GM12878 (cell line): ENCODE measurements at regions not wholly inside any gene's neighbourhood (a gene's known extent, or its start where the extent isn't known, plus 50 kb on each side); places are given as distances from the start of the nearest gene placed in this dataset.

Experiments
- ATAC-seq: fragments of 200-7000 bp; cut with Tn5 transposase; 3 replicates; pipeline ENCODE4 v1.9.1; 2020; ENCODE audit warnings: mild to moderate bottlenecking, moderate library complexity
- BruUV-seq: library from RNA; stranded (reverse); fragments of 400-500 nt; replicated peaks from 2 replicates; lab custom pipeline; 2021; lab: Mats Ljungman, UMichigan
- CTCF ChIA-PET: fragments of 300-600 bp; sonication (Branson Sonifier 250); formaldehyde crosslinking; extraction: SDS; loops from one replicate; lab custom pipeline; 2021; ENCODE audit warnings: inconsistent platforms; lab: Yijun Ruan, JAX
- POLR2A ChIA-PET: fragments of 350-600 bp; formaldehyde crosslinking; extraction: SDS; loops from one replicate; lab custom pipeline; 2021; ENCODE audit warnings: inconsistent platforms; lab: Charles Lee
- RAD21 ChIA-PET: fragments of 300-600 bp; sonication (Branson Sonifier 250); formaldehyde crosslinking; loops from one replicate; lab custom pipeline; 2023; ENCODE audit warnings: antibody characterized with exemption; ENCODE audit not compliant: unreplicated experiment; lab: Charles Lee
- SMC1A ChIA-PET: fragments of 300-600 bp; sonication (Branson Sonifier 250); formaldehyde crosslinking; loops from one replicate; lab custom pipeline; 2023; ENCODE audit not compliant: unreplicated experiment, uncharacterized antibody; lab: Charles Lee
- DNase-seq: peaks from one replicate; pipeline ENCODE4 v3.0.0-alpha.2; 2011; ENCODE audit warnings: low read depth, low spot score
- FAIRE-seq: peaks from 3 replicates; lab custom pipeline; 2011; peaks lifted over from hg19 to GRCh38; lab: Jason Lieb, UNC
- H2AFZ ChIP-seq: 2 replicates; pipeline ENCODE4 v1.6.0; 2011; ENCODE audit warnings: low read depth, low read length, control low read depth; ENCODE audit not compliant: control insufficient read depth
- H3K27ac ChIP-seq: 2 replicates; pipeline ENCODE4 v1.5.1; 2011; ENCODE audit warnings: control low read depth; ENCODE audit not compliant: control insufficient read depth, insufficient read depth
- H3K27me3 ChIP-seq, 2 experiments: replicated peaks in 1 of 2; 2 replicates each; pipeline versions ENCODE4 v1.6.0 to v1.6.1; 2011; ENCODE audit warnings: low read length in 1 of 2; ENCODE audit not compliant: control insufficient read depth in 2 of 2, insufficient read depth in 2 of 2
- H3K36me3 ChIP-seq, 2 experiments: 2 replicates each; pipeline ENCODE4 v1.5.1; 2011; ENCODE audit warnings: low read length in 1 of 2; ENCODE audit not compliant: control insufficient read depth in 2 of 2, insufficient read depth in 2 of 2
- H3K4me1 ChIP-seq: 2 replicates; pipeline ENCODE4 v1.6.1; 2011; ENCODE audit warnings: mild to moderate bottlenecking, low read length, moderate library complexity, mixed read lengths; ENCODE audit not compliant: control insufficient read depth, insufficient read depth
- H3K4me2 ChIP-seq: 2 replicates; pipeline ENCODE4 v1.6.0; 2011; ENCODE audit warnings: control low read depth; ENCODE audit not compliant: control insufficient read depth, insufficient read depth
- H3K4me3 ChIP-seq: fragments of 200-600 bp; sonication (generic); 2 replicates; pipeline ENCODE4 v1.5.1; 2016
- H3K79me2 ChIP-seq: 2 replicates; pipeline ENCODE4 v1.6.0; 2011; ENCODE audit warnings: low read length; ENCODE audit not compliant: control insufficient read depth, insufficient read depth
- H3K9ac ChIP-seq: 2 replicates; pipeline ENCODE4 v1.8.0; 2011; ENCODE audit warnings: low read length, control low read depth, mixed read lengths; ENCODE audit not compliant: control insufficient read depth, insufficient read depth
- H3K9me3 ChIP-seq: replicated peaks from 3 replicates; pipeline ENCODE4 v1.5.1; 2011; ENCODE audit warnings: mild to moderate bottlenecking, low read length; ENCODE audit not compliant: control insufficient read depth, insufficient read depth
- H4K20me1 ChIP-seq: 2 replicates; pipeline ENCODE4 v1.6.0; 2011; ENCODE audit not compliant: control insufficient read depth, insufficient read depth
- MEF2B ChIP-seq: fragments of 450-650 bp; IDR thresholded peaks from 2 replicates; pipeline ENCODE4 v1.6.1; 2018; ENCODE audit warnings: mild to moderate bottlenecking, moderate library complexity; ENCODE audit not compliant: partially characterized antibody, poor library complexity, severe bottlenecking
- NBN ChIP-seq: fragments of 450-650 bp; IDR thresholded peaks from 2 replicates; pipeline ENCODE4 v1.6.1; 2016
- SIN3A ChIP-seq: IDR thresholded peaks from 2 replicates; pipeline ENCODE4 v1.6.1; 2012; ENCODE audit warnings: low read depth, low read length, improper control_type of control experiment
- SMC3 ChIP-seq: IDR thresholded peaks from 2 replicates; pipeline ENCODE4 v1.6.1; 2011; ENCODE audit warnings: low read length, improper control_type of control experiment, borderline replicate concordance
- WGBS: methylation state at CpG from one replicate; pipeline ENCODE4 v1.1.6; 2016; ENCODE audit warnings: low lambda C conversion rate; ENCODE audit not compliant: insufficient replicate concordance, insufficient coverage; ENCODE audit errors: missing lambda C conversion rate; 5-methylcytosine and 5-hydroxymethylcytosine counted together
- in situ Hi-C: fragments of 300-500 bp; cut with MboI; formaldehyde crosslinking; loops from 9 replicates; pipeline ENCODE4 v1.14.3; 2018; ENCODE audit warnings: mixed read lengths
- intact Hi-C: fragments of 100-400 bp; cut with micrococcal nuclease; formaldehyde crosslinking; loops from one replicate; pipeline ENCODE4 v1.14.2; 2022; ENCODE audit not compliant: unreplicated experiment
- TF ChIP-seq, protein P1 (sequence below): IDR thresholded peaks from 2 replicates; pipeline ENCODE4 v1.6.1; 2011; ENCODE audit warnings: mild to moderate bottlenecking, low read depth, low read length, moderate library complexity; ENCODE audit not compliant: insufficient replicate concordance
- TF ChIP-seq, protein P2 (sequence below): fragments of 450-650 bp; formaldehyde crosslinking; IDR thresholded peaks from 2 replicates; pipeline ENCODE4 v1.4.0; 2022; ENCODE audit warnings: mild to moderate bottlenecking, moderate library complexity
- TF ChIP-seq, protein P3 (sequence below): fragments of 450-650 bp; IDR thresholded peaks from 2 replicates; pipeline ENCODE4 v1.6.1; 2016; ENCODE audit warnings: mild to moderate bottlenecking
- TF ChIP-seq, protein P4 (sequence below): IDR thresholded peaks from 2 replicates; pipeline ENCODE4 v1.6.1; 2011; ENCODE audit warnings: low read depth, low read length, improper control_type of control experiment, borderline replicate concordance

DNA sequence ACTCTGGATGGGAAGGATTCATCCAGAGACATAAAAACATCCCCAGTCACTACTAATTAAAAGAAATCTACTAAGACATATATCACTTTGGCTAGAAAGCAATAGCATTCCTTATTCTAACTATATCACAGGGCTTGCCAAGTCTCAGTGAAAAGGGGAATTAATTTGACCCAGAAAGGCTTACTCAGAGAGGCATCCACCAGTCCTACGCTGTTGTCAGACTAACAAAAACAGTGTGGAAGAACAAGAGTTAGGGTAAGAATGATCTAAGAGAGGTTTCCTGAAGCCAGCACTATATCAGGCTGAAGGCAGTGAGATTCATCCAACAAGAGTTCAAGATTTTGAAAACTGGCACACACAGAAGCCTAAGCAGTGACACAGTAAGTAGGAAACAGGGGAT is 126.1 kb downstream of the GDAP2 start (continued):
- TF ChIP-seq, protein P1, sequence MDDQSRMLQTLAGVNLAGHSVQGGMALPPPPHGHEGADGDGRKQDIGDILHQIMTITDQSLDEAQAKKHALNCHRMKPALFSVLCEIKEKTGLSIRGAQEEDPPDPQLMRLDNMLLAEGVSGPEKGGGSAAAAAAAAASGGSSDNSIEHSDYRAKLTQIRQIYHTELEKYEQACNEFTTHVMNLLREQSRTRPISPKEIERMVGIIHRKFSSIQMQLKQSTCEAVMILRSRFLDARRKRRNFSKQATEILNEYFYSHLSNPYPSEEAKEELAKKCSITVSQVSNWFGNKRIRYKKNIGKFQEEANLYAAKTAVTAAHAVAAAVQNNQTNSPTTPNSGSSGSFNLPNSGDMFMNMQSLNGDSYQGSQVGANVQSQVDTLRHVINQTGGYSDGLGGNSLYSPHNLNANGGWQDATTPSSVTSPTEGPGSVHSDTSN: no peak
- no peak for TF ChIP-seq SMC3
- no peak for TF ChIP-seq SIN3A
- TF ChIP-seq, protein P2, sequence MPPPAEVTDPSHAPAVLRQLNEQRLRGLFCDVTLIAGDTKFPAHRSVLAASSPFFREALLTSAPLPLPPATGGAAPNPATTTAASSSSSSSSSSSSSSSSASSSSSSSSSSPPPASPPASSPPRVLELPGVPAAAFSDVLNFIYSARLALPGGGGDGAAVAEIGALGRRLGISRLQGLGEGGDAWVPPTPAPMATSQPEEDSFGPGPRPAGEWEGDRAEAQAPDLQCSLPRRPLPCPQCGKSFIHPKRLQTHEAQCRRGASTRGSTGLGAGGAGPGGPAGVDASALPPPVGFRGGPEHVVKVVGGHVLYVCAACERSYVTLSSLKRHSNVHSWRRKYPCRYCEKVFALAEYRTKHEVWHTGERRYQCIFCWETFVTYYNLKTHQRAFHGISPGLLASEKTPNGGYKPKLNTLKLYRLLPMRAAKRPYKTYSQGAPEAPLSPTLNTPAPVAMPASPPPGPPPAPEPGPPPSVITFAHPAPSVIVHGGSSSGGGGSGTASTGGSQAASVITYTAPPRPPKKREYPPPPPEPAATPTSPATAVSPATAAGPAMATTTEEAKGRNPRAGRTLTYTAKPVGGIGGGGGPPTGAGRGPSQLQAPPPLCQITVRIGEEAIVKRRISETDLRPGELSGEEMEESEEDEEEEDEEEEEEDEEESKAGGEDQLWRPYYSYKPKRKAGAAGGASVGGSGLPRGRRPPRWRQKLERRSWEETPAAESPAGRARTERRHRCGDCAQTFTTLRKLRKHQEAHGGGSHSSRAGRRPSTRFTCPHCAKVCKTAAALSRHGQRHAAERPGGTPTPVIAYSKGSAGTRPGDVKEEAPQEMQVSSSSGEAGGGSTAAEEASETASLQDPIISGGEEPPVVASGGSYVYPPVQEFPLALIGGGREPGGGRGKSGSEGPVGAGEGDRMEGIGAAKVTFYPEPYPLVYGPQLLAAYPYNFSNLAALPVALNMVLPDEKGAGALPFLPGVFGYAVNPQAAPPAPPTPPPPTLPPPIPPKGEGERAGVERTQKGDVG (CRISPR knock-in tag): no peak

DNA sequence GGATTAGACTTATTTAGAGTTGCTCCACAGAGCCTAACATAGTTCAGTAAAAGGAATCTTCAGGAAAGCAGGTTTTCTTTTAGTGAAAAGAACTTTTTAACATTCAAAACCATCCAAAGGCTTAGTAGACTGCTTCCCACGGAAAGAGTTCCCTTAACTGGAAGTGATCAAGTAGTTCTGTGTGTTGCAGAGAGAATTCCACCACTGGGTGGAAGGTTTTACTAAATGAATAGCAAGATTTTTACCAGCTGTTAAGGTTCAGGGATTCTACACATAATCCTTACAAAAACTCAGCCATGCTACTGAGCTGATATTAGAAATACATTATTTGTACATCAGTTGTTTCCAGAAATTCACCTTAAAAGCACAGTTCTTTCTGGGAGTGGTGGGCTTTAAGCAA is 119.7 kb downstream of the GDAP2 start:
- TF ChIP-seq, protein P3, sequence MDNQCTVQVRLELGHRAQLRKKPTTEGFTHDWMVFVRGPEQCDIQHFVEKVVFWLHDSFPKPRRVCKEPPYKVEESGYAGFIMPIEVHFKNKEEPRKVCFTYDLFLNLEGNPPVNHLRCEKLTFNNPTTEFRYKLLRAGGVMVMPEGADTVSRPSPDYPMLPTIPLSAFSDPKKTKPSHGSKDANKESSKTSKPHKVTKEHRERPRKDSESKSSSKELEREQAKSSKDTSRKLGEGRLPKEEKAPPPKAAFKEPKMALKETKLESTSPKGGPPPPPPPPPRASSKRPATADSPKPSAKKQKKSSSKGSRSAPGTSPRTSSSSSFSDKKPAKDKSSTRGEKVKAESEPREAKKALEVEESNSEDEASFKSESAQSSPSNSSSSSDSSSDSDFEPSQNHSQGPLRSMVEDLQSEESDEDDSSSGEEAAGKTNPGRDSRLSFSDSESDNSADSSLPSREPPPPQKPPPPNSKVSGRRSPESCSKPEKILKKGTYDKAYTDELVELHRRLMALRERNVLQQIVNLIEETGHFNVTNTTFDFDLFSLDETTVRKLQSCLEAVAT: no peak
- TF ChIP-seq, protein P4, sequence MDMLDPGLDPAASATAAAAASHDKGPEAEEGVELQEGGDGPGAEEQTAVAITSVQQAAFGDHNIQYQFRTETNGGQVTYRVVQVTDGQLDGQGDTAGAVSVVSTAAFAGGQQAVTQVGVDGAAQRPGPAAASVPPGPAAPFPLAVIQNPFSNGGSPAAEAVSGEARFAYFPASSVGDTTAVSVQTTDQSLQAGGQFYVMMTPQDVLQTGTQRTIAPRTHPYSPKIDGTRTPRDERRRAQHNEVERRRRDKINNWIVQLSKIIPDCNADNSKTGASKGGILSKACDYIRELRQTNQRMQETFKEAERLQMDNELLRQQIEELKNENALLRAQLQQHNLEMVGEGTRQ: no peak
- TF ChIP-seq MEF2B: no peak
- no peak for TF ChIP-seq NBN
- Histone ChIP-seq H3K9ac (no peak overlapping the region), H3K36me3 (no peaks in the 10 kb centered on the region), H3K27ac (no peak overlapping the region), H3K4me1 (no peaks in the 10 kb centered on the region), H3K9me3 (no peaks in the 10 kb centered on the region), H4K20me1 (no peaks in the 10 kb centered on the region), H3K4me2 (no peak overlapping the region), H3K79me2 (no peaks in the 10 kb centered on the region), H3K4me3 (no peak overlapping the region), H3K27me3 (peaks cover 0 to 2% of the 10 kb centered on the region in 2 experiments; a peak in 1 of 4 replicates), H2AFZ (no peak overlapping the region)
- in situ Hi-C loops (loop anchor here (5.0 kb wide), 1 partner anchor 48 kb away; no protein-coding TSS in a partner anchor), intact Hi-C loops (no loop called here)
- ChIA-PET RAD21 (no interaction called here), SMC1A (interaction anchor here (0.6 kb wide), 1 partner anchor 567 kb away, joined by 3 read pairs; no protein-coding TSS in a partner anchor), CTCF (interaction anchor here (0.8 kb wide), 1 partner anchor 86 kb away, joined by 3 read pairs; no protein-coding TSS in a partner anchor), POLR2A (no interaction called here)
- no peak for FAIRE-seq
- 0% methylated on average over 1 of the region's 1 CpG for WGBS
- DNase-seq: no peak
- no TSS peak for BruUV-seq
- no peak for ATAC-seq
